ENCODE measurements at regions not wholly inside any gene's neighbourhood (a gene's known extent, or its start where the extent isn't known, plus 50 kb on each side); places are given as distances from the start of the nearest gene placed in this dataset.
"Not testable (repeated sequence)": the region's sequence is repeated elsewhere in the genome, so short reads cannot be mapped to it uniquely, and the experiment has no call there.

DNA sequence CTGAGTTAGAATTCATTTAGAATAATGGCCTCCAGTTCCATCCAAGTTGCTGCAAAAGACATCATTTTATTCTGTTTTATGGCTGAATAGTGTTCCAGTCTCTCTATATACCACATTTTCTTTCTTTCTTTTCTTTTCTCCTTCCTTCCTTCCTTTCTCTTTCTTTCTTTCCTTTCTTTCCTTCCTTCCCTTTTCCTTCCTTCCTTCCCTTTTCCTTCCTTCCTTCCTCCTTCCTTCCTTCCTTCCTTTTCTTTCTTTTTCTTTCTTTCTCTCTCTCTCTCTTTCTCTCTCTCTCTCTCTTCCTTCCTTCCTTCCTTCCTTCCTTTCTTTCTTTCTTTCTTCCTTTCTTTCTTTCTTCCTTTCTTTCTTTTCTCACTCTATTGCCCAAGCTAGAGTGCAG, 330.2 kb downstream of the TSN start:
- intact Hi-C loops (cut with DNase I); DNase-seq: not testable (repeated sequence)

DNA sequence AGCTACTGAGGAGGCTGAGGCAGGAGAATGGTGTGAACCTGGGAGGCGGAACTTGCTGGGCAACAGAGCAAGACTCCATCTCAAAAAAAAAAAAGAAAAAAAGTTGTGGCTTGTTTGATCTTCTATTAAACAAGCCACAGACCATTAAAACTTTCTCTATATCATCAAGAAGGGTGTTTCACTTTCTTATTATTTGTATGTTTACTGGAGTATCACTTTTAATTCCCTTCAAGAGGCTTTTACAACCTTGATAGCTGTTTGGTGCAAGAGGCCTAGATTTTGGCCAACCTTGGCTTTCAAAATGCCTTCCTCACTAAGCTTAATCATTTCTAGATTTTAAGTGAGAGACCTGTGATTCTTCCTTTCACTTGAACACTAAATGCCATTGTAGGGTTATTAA, 339.1 kb downstream of the TSN start:
- intact Hi-C loops (cut with DNase I) = no loop called here
- no peak for DNase-seq

DNA sequence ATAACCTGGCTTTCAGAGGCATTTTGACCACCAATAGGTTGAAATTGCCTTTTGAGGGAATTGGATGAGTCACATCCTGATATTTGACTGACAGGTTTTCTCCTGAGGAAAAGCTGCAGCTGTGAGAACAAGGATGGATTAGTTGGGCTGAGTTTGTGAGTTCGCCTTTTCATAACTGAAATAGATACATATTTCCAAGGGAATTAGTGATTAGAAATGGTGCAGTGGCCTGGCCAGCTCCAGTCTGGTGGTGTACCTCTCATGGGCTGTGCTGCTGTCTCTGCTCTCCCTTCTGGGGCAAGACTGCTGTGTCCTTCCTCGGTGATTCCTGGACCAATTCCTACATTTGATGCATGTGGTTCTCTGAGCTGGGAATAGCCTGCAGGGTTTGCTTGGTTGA, 341.3 kb downstream of the TSN start:
- no peak for DNase-seq
- intact Hi-C loops (cut with DNase I) = no loop called here

DNA sequence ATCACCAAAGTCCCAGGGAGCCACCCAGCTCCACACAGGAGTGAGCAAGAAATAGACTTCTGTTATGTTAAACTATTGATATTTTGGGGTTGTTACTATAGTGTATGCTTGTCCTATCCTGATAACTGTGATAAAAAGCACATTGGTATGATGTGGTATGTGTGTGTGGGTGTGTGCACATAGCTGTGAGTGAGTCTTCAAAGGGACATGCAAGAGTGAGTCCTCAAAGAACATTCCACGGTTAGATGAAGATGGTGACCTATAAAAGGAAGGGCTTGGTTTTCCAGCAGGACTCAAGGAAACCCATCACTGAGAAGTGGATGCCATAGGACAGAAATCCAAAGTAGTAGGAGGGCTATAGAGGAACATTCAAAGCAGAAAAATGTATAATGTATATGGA, 342.9 kb downstream of the TSN start:
- DNase-seq = no peak
- intact Hi-C loops (cut with DNase I) = no loop called here

DNA sequence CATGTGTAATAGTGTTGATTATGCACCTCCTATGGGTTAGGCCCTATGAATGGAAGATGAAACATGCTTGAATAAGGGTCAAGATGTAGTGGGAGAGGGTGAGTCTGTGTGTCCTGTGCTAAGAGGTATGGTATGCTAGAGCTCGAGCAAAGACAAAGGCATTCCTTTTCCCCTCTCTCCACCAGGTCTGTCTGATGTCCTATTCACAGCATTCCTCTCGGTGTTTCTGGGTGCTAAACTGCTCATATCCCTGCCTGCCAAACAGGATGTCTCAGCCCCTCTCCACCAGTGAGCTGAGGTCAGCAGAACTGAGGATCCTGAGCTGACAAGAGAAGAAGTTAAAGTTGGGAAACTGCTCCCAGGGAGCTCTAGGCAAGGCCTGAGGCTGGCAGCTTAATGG, 344.9 kb downstream of the TSN start:
- intact Hi-C loops (cut with DNase I) = no loop called here
- DNase-seq = no peak

DNA sequence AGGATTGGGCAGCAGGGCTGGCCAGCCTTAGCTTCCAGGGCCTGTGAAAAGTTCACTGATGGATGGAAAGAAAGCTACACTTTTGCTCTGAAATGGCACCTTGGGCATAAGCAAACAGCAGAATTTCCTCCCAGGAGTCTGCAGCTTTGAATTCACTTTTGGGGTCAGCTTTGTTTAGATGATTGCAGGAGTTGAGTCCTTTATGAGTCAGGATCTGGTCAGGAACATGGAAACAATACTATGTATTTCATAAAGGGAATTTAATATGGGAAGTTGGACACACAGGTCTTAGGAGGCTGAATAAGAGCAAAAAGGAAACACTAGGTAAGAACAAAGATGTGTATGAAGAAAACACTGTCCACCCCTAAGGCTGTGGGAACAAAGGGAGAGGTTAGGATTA, 345.3 kb downstream of the TSN start:
- intact Hi-C loops (cut with DNase I) = no loop called here
- DNase-seq = no peak

DNA sequence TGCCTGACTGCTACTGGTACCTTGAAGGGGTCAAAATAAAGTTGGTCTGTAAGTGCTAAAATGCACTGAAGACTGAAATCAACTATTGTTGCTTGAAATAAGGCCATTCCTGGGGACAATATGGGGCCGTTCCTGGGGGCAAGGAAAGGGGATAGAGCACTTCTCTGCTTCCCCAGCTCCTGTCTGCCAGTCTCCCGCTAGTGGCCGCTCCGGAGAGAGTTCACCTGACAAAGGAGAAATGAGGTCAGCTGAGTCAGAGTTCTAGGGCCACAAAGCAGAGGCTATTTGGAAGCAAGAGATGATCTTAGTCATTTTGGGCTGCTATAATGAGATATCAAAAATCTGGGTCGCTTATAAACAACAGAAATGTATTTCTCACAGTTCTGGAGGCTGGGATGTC, 345.9 kb downstream of the TSN start:
- intact Hi-C loops (cut with DNase I) = no loop called here
- DNase-seq = no peak

DNA sequence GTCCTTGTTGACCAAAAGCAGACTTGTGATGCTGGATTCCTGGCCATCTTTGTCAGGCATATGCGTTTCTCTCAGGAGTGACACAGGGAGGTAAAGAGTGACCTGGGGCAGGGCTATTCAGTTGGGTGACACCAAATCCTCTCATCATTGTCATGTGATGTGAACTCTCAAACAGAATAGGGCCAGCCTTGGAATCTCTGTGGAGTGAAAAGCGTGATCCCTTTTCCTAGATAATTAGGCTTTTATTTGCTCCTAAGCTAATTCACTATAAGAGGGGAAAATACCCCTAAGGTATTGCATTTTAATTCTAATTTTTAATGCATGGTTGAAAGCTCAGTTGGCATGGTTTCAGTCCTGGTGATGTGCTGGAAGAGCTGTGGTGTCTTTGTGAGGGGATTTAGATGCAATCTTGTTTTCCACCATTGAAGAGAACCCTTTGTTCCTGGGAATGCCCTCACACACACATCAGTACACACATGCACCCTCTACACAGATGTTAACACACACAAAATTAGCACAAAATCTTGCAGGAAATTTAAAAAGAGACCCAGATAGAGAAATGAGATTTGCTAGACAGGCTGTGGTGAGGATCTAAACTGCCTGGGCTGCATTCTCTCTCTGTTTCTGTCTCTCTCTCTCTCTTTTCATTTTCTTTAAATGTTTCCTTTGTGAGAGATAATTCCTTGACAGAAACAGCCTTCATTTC, 349.9 kb downstream of the TSN start:
- DNase-seq = no peak
- intact Hi-C loops (cut with DNase I) = no loop called here

DNA sequence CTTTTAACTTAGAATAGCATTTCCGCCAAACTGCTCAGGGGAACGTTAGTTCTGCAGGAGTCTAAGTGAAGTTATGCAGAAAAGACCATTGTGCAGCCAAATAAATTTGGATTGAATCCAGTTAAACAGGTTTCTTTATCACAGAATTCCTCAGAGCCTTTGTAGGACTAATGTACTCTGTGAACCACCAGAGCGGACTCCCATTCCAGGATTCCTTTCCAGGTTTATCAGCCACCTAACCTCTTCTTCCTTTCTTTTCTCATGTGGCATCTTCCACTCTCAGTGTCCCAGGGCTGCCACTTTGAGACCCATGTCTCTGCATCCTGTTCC, 350.4 kb downstream of the TSN start:
- intact Hi-C loops (cut with DNase I) = no loop called here
- no peak for DNase-seq

DNA sequence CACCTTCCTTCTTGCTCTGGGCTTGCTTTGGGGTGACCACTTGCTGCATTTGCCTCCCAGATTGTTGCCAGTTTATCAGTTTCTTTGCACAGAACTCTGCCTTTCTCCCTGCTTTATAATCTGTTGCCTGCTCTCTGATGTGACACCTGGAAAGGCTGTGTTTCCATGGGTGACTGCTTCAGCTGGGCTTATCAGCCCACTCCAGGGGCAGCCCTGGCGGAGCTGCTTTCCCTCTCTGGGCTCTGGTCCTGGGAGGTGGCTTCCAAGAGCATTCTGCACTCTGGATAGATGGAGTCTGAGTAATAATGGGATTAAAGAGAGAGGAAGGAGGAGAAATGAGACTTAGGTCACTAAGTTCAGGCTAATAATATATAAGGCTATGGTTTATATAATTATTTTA, 352.7 kb downstream of the TSN start:
- DNase-seq = no peak
- intact Hi-C loops (cut with DNase I) = no loop called here

DNA sequence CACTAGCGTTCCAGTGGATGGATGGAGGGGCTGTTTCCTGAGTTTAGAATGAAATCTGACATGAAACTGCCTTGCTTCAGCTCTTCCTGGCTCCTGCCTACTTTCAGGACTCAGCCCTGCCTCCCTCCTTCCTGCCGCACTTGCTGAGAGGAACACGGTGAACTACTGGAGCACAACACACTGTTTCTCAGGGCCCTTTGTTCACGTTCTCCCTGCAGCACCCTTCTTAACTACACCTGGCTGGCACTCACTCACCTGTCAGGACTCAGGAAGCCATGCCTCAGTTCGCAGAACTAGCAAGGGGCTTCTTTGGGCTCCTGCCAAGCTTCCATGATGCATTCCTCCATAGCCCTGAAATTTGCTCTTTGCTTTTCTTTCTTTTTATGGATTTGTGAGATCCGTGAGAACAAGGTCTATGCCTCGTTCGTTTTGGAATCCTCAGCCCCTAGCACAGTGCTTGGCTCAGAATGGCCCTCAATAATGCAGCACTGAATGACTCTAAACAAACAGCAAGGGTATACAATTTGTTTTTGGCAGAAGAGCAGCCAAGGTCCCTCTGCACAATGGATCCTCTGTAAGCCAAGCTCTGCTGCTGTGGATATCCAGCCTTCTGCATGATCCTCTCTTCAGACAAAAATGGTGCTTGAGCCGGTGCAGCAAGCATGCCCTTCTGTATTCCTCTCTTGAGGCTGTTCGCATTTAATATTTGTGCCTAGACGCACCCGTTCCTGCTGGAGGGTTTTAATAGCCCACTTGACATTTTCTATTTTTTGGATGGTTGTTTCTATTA, 357.0 kb downstream of the TSN start:
- DNase-seq = no peak
- intact Hi-C loops (cut with DNase I) = no loop called here

DNA sequence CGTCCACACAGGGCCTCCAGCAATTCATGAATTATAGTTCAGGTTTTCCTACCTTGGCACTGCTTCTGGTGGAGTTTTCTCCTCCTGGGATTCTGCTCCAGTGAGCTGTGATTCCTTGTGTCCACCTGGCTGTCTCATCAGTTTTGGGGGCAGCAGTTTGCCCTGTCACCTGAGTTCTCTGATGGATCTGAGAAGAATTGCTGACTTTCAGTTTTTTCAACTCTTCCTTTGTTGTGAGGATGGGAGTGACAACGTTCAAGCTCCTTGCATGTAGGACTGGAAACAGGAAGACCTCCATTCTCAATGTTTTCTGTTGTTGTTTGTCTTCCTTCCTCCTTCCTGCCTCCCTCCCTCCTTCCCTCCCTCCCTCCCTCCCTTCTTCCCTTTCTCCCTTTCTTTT, 359.0 kb downstream of the TSN start:
- intact Hi-C loops (cut with DNase I) = no loop called here
- no peak for DNase-seq

DNA sequence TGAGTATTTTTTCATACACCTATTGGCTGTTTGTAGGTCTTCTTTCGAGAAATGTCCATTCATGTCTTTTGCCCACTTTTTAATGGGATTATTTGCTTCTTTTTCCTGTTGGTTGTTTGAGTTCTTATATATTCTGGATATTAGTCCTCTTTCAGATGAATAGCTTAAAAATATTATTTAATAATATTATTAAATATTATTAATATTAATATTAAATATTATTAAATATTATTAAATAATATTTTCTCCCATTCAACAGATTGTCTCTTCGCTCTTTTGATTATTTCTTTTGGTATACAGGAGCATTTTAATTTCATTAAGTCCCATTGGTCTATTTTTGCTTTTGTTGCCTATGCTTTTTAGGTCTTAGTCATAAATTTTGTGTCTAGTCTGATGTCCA, 361.9 kb downstream of the TSN start:
- intact Hi-C loops (cut with DNase I) = no loop called here
- DNase-seq = no peak

DNA sequence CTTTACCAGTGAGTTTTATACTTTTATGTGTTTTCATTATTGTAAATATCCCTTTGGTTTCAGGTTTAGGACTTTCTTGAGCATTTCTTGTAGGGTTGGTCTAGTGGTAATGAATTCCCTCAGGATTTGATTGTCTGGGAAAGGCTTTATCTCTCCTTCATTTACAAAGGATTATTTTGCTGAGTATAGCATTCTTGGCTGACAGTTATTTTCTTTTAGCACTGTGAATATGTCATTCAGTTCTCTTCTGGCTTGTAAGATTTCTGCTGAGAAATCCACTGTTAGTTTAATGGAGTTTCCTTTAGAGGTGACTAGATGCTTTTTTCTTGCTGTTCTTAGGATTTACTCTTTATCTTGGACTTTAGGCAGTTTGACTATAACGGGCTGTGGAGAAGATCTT, 373.9 kb downstream of the TSN start:
- DNase-seq = no peak
- intact Hi-C loops (cut with DNase I) = no loop called here

DNA sequence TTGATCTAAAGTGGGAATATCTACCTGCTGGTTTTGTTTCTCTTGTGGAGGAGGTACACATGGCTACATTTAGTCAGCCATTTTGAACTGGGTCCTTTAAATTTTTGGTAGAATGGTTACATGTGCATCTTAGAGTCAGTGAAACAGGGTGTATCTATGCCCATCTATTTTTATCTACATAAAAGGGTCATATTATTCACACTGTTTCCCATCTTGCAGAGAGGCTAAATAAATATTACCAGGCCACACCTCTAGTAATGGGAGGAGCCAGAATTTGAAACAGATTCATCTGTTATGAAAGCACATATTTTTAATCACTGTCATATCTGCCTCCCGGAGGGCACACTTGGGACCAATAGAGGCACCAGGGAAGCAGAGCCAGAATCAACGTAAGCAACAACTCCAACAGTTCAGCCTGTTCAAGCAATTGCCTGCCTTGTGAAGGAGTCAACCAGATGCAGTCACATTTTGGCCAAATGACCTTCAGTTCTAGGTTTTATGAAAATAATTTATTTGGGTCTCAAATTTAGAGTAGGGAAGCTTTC, 376.8 kb downstream of the TSN start:
- DNase-seq = no peak
- intact Hi-C loops (cut with DNase I) = no loop called here

DNA sequence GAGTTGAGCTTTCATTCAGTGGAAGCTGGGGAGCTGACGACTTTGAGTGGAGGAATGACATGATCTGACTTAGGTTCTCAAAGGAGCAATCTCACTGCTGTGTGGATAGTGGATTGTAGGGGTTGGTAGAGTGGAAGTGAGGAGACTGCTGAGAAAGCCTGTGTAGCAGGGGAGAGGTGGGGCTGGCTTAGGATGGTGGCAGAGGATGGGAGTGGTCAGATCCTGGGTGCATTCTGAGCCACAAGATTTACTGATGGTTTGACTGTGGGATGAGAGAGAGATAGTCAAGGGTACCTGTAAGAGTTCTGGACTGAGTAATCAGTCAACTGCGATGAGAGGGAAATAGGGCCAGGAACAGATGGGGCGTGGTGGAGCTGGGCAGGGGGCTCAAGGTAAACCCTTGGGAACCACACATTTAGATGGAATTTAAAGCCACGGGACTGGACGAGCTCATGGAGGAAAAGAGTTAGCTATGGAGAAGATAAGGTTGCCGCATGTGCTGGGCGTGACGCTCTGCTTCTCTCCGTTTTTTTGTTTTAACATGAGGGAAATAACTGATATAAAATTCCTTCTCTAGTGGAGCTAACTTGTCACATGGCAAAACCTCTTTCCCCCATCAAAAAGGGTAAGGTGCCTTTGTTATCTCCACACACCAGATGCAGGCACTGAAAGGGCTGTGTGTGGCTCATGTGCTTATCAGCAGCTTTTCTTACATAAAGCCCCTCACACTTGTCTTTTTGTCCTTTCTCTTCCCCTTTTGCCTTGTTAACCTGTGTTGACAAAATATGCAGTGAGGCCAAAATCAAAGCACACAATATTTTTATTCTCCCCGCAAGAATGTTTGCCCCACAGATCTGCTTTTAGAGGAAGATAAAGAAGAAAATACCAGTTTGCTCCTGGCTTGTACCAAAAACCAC, 379.8 kb downstream of the TSN start:
- intact Hi-C loops (cut with DNase I) = no loop called here
- DNase-seq = no peak

DNA sequence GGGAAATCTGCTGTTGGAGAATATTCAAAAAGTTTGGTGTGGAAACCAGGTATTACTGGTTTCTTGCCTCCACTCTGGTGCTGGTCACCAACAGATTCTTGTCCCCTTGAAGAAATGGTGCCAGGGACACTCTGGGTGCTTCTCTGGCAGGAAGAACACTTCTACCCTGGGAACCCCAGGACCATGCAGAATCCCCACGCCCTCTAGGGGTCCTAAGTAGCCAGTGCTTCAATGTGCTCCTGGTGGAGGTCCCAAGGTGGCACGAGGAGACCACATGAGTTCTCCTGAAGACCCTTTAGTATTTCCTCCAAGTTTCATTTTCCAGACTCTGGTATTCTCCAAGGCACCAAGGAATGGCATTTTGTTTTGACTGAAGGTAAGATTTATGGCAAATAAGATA, 380.6 kb downstream of the TSN start:
- intact Hi-C loops (cut with DNase I) = no loop called here
- no peak for DNase-seq

DNA sequence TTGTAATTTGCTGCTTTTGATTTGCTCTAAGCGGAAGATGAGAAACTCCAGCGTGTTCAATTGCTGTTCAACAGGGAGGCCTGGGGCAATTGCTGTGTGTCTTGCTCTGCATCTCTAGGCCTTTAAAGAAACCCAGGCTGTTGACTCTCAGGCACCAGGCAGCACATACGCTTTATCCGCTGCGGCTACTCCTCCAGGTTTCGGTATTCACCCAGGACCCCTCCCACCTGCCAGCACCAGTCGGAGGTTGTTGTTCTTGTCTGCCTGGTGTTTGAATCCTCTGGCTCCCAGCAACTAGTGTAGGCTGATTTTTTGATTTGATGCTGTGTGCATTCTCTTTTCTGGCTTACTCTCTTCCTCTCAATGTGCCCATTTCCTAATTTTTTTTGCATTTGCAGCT, 383.1 kb downstream of the TSN start:
- intact Hi-C loops (cut with DNase I) = no loop called here
- no peak for DNase-seq

DNA sequence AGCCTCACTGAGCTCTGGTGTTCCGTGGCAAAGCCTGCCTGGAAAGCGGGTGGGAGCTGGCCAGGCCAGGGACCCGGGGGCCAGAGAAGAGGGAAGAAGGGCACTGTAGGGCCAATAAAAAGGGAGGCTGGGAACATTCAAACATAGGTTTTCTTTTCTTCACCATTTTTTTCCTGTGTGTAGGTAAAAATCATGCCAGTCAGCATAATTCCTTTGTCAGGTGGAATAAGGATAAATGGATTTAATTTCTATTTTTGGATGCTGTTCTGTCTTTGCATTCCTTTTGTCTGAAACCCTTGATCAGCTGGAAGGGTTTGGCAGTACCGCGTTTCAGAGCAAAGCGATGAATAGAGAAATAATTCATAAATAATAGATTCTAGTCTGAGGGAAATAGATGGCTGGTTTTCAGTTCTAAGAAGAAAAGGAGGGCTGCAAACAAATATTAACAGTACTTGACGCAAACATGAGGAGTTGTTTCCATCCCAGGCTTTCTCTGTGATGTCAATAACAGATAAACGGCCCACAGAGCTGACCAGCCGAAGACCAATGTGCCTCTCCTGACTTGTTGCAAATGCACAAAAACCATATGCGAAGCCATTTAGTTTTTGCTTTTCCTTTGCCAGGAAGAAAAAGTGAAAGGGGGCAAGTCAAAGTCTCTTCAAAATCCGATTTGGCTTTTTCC, 384.4 kb downstream of the TSN start:
- intact Hi-C loops (cut with DNase I) = no loop called here
- no peak for DNase-seq

DNA sequence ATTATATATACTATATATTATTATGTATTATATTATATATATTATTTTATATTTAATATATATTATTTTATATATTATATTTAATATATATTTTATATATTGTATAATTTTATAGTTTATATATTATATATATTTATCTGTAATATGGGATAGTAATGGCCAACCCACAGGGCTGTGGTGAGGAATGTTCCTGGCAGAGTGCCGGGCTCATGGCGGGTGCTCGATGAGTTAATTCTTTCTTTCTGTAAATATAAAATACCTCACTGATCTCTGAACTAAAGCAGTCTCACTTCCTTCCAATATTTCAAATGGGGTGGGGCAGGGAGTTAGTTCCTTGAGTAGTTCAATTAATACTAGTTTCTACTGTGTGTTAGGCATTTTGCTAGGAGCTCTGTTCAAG, 389.4 kb downstream of the TSN start:
- no peak for DNase-seq
- intact Hi-C loops (cut with DNase I) = no loop called here

DNA sequence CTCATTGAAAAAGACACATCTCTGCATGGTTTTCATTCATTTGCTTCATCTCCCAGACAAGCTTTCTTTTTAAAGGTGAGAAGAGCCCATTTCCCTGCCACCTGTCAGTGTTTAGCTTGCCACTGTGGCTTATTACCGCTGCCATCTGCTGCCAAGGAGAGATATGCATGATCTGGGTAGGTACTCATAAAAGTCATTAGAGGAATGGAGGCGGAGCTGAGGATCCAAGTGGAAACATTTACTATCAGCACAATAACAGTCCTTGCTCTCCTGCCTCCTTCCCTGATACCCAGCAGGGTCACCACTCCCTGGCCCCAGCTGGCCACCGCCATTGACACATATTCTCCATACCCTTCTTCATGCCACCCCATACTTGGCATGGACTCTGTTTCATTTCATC, 390.4 kb downstream of the TSN start:
- intact Hi-C loops (cut with DNase I) = no loop called here

More for the DNA sequence above, 390.4 kb downstream of the TSN start:
- DNase-seq = no peak

Data from posterior cingulate gyrus (tissue), 11 donors.